Activated CD4-positive, alpha-beta T cell treated with anti-CD3 and anti-CD28 coated beads, Interleukin-2, Interleukin-6, amounts not matched to agents 100 ng/mL and 50 ng/mL, durations not matched to agents 16 hours and 8 hours (primary cell): ENCODE measurements at regions not wholly inside any gene's neighbourhood (a gene's known extent, or its start where the extent isn't known, plus 50 kb on each side); places are given as distances from the start of the nearest gene placed in this dataset.

Experiments
- DNase-seq: peaks from one replicate; pipeline ENCODE4 v3.0.0-alpha.2; 2020

- no peak for DNase-seq
Measured at GRCh38 chr3:130263708-130264107, 81.8 kb upstream of the COL6A5 start.

DNA sequence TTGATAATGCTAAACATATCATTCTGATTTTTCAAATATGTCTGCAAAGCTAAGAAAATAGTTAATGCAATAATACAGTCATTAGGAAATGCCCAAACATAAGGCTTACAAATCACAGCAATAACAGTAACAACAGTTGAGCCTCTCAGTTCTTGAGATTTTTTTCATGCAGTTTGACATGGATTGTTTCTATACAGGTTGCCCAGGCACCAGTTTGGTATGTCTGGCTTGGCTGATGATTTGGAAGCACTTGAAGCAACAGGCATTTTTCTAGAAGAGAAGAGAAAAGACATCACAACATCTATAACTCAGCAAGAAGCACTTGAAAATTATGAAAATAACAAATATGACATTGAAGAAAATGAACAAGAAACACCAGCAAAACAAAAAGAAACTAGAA, 78.7 kb upstream of the COL6A5 start:
- DNase-seq = no peak

GRCh38 chr3:130276203-130276803, 69.2 kb upstream of the COL6A5 start:
- DNase-seq = peak; percentile 52

DNA sequence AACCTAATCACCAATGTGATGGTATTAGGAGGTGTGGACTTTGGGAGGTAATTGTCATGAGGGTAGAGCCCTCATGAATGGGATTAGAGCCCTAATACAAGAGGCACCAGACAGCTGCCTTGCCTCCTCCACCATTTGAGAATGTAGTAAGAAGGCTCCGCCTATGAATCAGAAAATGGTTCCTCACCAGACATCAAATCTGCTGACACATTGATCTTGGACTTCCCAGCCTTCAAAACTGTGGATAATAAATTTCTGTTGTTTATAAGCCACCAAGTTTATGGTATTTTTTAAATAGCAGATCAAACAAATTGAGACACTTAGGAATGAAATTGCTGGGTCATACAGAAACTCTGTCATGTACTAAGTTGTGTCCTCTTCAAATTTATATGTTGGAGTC, 56.8 kb upstream of the COL6A5 start:
- DNase-seq = no peak

GRCh38 chr3:130291148-130291547, 54.3 kb upstream of the COL6A5 start:
- no peak for DNase-seq

- DNase-seq = no peak
Measured at GRCh38 chr3:130293247-130293646, 52.2 kb upstream of the COL6A5 start.
